GM21360 (cell line): ENCODE measurements at regions not wholly inside any gene's neighbourhood (a gene's known extent, or its start where the extent isn't known, plus 50 kb on each side); places are given as distances from the start of the nearest gene placed in this dataset.
"Not testable (repeated sequence)": the region's sequence is repeated elsewhere in the genome, so short reads cannot be mapped to it uniquely, and the experiment has no call there.

Experiments used
- ATAC-seq: cut with Tn5 transposase; IDR thresholded peaks from one replicate; pipeline ENCODE4 v1.9.1; 2021; ENCODE audit warnings: mild to moderate bottlenecking, moderate library complexity; ENCODE audit not compliant: unreplicated experiment

DNA sequence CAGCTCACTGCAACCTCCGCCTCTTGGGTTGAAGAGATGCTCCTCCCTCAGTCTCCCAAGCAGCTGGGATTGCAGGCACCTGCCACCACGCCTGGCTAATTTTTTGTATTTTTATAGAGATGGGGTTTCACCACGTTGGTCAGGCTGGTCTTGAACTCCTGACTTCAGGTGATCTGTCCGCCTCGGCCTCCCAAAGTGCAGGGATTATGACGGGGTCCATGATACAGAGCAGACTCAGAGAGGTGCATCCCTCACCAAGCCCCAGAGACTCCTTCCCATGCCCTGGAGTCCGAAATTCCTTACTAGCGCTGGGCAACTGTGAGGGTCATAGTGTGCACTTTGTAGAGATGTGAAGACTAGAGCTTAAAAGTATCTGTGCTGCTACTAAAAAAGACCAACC lies 99.8 kb upstream of the IRX4 start:
- not testable (repeated sequence) for ATAC-seq

DNA sequence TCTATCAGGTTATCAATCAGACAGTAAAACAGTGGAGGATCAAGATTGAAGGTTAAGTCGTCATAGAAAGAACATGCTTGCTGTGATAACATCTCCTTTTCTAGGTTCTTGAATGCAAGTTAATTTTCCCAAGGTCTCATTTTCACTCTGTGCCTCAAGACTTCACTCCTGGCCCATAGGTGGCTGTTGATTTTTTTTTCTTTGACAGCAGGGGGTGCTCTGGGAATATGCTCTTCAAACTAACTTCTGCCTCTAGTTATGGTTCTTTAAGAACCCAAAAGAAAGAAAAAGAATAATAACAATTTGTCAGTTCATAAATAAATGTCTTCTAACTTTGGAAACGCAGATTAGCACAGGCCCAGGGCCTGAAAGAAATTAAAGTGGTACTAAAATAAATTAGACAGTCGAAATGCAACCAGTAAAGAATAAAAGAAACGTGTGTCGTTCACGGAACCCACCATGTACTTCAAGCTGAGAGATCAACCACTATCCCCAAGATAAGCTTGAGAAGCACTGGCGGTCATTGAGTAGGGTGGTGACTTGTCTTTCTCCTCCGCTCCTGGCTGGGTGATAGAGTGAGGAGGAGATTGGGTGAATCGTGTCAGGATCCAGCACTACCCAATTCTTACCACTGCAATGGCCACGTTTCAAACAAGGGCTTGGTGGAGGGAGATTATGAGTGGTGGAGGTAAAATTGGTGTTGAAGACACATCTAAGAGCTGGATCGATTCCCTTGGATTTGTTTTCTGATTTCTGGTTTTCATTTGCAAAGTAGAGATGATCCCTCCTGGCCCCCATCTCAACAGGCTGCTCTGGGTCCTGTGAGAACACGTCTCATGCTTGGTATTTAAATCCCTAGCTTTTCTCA lies 93.4 kb upstream of the IRX4 start:
- no peak for ATAC-seq

DNA sequence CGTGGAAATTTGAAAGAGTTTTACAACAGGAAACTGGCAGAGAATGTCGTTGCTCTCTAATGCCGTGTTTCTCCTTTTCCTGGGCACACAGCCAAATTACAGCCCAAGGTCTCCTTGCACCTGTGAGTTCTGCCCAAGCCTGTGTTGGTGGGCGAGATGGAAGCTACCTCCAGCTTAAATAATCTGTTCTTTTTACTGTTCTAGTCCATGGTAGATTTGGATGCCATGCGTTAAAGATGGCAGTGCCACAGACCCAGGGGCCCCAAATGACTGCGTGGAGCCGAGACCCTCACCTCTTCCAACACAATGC lies 92.6 kb upstream of the IRX4 start:
- ATAC-seq: no peak

DNA sequence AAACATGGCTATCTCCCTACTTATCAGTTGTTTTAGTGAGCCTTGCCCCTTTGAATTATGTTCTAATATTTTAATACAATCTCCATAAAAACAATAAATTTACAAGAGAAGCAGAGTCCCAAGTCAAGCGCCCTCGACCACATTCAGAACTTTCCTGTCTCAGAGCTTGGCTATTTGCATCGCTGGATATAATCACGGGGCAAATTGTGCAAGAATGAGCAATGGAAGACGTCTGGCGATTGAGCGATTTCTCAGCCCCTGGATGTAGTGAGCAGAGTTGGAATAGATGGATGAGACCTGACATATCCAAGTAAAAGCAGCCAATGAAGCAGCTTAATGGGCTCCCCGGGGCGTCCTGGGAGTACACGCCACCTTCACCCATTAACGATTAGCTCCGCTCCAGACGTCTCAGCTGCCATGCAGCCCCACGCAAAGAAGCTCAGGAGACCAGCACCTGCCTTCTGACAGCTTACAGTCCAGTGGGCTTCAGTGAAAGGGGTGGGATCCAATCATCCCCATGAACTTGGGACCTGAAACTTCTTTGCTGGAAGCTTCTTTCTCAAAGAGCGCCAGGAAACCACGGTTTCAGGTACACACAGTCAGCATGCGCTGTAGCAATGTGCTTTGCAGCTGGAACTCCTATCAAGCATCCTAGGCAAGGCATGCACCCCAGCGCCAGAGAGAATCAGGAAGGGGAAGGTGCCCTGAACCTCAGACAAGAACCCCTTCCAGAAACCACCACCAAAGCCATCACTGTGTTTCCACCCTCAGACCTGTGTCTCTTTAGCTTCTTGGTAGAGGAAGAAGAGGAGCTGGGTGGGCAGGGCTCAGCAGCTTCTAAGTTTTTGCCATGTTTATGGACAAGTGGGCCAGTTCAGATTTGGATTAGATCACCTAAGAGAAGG lies 92.0 kb upstream of the IRX4 start:
- no peak for ATAC-seq

DNA sequence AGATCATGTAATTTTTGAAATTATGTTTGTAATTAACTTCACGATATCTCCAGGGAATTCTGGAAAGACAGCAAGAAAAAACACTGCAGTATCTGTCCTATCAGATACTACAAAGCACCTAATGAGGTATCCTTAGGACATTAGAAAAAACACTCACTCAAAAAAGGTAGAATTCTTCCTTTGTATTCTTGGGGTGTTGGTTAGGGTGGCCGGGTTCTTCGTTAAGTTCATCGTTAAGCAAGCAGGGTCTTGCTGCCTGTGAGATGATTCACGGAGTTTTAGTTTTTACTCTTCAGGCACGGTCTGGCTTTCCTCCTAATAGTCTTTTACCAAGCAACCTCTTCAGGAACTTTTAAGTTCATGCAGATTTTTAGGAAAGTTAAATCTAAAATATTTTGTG lies 91.4 kb upstream of the IRX4 start:
- no peak for ATAC-seq

DNA sequence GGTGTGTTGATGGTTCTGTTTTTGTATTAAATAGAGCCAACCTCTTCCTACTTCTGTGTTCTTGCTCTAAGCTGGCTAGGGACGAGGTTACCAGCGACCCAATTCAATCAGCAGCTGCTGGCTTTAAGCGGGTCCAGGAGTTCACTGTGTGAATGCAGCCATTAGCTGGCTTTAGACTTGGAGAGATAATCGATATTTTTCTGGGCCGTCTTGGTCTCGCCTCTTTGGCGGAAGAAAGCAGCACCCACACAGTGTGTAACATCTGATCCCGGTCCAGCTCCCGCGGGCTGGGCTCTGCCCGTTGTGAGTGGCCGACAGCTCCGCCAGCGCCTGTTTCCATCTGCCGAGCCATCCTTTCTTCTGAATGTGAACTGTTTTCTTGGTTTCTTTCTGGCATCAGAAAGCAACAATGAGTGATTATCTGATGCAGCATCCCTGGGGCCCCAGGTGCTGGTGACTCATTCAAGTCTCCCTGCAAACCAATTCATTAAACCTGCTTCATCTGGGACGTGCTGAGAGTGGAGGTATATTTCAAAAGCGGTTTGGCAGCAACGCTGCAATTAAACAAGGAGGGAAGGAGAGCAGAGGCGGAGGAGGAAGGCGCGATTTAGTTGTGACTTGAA lies 90.8 kb upstream of the IRX4 start:
- ATAC-seq: no peak

DNA sequence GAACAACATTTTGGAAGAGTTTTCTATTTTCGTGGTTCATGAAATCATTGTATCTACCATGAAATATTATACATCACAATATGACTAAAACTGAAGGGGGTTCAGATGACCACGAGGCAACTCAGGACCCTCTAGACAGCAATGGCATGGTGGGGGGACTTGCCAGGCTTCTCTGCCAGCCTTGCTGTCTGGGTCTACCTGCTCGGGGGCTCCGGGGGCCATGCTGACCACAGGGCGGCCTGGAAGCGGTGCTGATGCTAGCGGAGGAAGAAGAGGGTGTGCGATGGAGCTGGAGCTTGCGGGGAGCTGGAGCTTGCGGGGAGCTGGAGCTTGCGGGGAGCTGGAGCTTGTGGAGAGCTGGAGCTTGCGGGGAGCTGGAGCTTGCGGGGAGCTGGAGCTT lies 89.2 kb upstream of the IRX4 start:
- no peak for ATAC-seq

DNA sequence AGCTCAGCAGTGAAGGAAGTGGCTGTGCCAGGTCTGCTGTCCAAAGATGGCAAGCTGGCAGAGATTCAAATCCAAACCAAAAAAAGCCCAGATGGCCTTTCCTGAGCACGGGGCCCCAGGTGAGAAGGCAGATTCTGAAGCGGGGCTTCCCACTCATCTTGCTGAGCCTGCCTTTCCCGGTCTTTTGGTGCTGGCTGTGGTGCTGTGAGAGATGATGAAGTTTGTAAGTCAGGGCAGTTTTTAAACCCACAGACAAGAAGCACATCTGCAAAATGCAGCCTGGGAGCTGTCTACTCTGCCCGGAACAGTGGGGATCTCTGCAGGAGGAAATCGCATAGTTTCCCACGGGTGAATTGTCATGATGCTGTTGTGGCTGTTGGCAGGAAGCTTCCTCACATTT lies 85.0 kb upstream of the IRX4 start:
- ATAC-seq: no peak

DNA sequence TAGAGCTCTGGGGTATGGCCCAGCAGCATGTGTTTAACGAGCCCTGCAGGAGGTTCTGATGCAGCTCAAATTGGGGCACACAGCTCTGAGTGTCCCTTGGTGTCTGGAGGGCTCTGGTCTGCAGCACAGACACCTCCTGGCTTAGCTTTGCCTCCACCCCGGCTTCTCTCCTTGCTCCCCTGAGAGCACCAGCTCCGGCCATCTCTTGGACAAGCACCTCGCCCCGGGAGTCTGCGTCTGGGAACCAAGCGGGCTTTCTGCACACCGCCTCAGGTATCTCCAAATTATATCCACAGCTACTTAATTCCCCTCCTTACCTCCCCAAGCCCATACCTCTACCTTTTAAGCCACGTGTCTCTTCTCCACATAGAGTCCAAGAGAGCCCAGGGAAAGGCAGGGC lies 83.7 kb upstream of the IRX4 start:
- ATAC-seq: no peak

DNA sequence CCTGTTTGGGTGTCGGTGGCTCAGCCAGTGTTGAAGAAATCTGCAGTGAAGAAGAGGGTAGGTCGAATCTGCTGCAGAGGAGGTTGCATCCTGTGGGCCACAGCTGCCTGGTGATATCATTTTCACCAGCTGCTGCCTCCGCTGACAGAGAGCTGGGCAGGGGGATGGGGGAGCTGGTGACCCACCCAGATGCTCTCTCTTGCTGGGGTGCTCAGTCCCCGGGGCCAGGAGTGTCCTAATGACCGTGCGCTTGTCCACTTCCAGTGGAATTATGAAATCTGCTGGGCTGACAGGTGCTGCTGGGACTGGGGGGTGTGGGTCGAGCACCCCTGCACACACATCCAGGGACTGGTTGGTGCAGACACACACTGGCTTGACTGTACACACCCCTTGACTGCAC lies 83.2 kb upstream of the IRX4 start:
- no peak for ATAC-seq

DNA sequence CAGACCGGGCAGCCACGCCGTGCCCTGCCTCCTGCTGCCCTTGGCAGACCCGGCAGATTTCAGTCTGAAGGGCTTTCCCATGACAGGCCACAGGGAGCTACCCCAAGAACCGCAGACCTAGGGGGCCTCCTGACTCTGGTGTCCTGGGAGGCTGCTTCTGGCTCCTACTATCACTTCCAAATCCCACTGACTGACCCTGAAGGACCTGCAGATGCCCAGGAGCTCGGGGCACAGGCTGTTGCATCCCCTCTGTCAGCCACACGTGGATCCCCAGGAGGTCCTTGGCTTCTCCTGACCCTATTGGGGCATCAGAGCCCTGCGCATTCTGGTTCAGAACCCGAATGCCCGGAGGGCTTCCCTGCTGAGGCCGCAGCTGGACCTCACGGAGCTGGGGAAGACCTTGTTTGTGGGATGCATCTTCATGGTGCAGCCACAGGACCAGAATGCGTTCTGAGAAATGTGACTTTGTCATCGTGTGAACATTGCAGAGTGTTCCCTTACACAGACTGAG lies 81.3 kb upstream of the IRX4 start:
- ATAC-seq: no peak

DNA sequence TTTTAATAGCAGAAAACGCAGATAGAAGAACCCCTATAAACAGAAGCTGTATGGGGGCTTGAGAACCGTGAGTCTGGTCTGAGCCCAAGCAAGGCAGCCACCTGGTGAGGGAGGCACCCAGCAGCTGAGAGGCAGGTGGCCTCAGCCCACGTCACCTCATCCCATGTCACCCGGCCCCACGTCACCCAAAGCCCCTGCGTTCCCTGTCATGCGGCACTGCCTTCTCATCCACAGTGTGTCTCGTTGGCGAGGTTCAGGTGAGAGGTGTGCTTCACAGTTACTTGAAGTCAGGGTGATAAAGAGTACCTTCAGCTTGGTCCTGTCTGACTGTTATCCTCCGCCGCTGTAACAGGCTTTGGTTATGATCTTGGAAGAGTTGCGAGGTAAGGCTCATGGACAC lies 80.6 kb upstream of the IRX4 start:
- ATAC-seq: no peak

DNA sequence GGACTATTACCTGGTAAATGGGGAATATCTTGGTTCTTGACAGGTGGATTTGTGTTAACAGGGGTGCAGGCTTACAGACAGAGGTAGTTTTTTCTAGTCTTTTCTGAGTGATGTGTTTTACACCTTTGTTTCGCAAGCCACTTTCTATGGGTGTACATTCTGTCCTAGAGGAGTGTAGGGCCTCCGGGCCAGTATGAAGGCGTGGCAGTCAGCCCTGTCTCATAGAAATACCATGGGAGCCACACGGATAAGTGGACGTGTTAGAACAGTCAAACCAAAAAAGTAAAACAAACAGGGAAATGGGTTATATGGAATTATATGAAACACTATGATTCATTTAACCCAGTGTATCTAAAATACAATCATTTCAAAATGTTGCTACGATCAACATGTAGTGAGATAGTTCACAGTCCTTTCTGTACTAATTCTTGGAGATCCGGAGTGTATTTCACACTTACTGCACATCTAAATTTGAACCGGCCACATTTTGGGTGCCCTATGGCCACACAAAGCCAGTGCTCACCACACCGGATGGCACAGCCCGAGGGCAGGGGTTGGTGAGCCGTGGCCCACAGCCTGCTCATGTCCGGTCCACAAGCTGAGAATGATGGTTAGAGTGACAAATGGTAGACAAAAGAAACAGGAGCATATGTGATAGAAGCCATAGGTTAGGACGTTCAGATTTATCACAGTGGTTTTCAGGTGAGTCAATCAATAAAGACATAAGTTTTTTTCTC lies 80.1 kb upstream of the IRX4 start:
- no peak for ATAC-seq

DNA sequence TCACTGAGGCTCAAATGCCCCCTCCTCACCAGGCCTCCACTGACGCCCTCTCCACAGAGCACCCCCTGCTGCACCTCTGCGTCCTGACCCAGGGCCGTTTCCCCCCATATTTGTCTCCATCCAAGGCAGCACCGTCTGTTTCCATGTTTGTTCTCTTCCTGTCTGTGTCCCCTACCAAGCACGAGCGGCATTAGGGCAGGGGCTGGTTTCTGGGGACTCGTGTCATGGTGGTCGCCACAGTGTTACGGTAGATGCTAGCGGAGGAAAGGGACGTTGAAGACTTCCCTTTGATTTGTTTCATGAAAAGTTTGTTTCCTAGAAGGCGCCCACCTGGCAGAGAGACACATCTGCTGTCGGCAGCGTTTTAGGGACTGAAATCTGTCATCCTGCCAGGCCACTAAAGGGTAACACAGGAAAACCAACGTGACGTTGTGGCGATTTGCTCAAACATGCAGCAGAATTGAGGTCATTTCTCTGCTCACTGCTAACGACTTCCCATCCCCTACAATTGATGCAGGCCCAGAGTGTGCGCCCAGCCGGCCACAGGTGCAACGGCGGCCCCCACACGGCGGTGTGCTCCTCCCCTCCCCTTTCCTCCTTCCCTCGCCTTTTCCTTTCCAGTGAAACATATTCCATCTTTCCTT lies 79.3 kb upstream of the IRX4 start:
- ATAC-seq: no peak

DNA sequence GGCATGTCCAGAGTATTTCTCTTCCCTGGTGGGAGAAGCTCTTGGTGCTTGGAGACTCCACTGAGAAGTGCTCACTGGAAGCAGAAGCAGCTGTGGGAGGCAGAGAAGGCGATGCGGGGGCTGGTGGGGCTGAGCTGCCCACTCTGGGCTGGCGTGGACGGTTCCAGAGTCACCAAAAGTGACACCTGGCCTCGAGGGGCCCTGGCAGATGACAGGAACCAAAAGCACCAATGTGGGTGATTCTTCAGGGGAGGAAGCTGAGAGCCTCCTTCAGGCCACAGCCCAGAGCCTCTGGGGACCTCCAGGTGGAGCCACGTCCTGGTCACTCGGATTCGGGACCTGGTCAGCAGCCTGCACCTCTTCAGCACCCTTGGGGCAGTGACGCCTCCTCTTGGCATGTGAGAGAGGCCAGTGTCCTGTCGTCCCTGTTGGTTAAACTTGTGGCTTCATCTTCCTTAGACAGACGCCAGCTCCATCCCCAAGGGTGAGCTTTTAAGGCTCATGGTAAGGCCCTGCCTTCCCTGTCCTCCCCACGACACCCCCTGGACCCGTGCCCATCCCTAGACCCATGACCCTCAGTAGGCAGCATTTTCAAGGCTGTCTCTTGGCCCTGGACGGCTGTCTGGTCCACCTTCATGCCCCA lies 78.7 kb upstream of the IRX4 start:
- ATAC-seq: no peak

DNA sequence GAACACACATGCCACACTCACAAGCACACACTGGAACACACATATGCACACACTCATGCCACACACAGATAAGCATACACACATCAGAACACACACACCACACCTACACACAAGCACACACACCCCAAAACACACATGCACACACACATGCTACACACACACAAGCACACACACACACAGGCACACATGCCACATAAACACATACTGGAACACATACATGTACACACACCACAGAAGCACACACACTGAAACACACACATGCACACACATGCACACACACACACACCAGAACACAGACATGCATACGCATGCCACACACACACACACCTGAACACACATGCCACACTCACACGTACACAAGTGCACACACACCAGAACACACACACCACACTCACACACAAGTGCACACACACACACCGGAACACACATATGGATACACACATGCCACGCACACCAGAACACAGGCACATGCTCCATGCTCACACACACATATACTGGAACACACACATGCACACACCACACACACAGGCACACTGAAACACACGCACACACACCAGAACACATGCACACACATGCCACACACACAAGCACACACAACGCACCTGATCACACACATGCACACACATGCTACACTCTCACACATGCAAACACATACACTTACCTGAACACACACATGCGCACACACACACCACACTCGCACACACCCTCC lies 78.0 kb upstream of the IRX4 start:
- ATAC-seq: no peak

DNA sequence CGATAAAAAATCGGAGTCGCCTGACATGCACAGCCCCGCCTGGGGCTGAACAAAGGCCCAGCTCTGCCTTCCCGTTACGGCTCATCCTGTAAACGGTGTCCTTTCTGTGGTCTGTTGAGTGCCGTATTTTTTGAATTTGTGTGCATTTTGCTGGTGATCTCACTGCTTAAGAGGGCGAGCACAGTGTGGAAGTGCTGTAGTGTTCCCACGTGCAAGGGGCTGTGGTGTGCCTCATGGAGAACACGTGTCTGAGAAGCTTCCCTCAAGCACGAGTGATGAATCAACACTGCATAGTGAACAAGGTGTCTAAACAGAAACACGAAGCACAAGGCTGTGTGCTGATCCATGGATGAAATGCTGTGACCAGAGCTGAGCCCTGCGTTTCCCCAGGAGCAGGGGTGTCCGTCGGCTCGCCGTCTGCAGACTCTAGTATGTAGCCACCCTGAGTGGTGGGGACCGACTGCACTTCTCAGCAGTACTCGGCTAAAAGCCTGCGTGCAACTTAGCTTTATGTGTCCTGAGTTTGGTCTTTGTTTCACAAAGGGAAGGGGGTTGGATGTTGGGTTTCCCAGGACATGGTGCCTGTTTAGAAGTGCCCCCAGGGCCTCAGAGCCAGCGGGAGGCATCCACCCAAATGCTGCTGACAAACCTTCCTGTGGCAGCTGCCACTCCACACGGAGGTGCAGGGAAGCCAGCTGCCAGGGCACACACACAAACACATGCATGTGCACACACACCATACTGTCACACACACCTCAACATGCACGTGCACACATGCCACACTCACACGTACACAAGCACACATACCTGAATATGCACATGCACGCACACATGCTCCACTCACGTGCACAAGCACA lies 77.2 kb upstream of the IRX4 start:
- ATAC-seq: no peak

DNA sequence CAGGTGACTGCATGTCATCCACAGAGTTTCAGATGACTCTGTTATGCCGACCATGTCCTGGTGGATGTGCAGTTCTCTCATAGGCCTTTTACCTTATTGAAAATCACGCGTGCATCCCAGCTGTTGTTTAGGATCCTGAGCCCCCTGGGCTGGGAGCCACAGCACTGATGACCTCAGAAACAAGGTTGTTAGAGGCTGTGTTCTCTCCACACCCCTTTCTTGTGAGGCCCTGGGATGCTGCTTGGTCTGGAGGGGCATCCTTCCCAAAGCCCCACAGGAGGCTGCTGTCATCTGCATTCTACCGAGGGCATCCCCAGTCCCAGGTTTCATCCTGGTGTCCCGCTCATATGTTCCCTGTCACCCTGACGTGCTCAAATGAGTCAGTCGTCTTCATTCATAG lies 76.5 kb upstream of the IRX4 start:
- ATAC-seq: no peak
